ENCODE measurements at regions not wholly inside any gene's neighbourhood (a gene's known extent, or its start where the extent isn't known, plus 50 kb on each side); places are given as distances from the start of the nearest gene placed in this dataset.

- no peak overlapping the region for H3K18ac ChIP-seq (ENCODE audit: extremely low read depth, low read length)
- H3K4me1 ChIP-seq (replicated peaks in 1 of 4; ENCODE audit: control insufficient read depth in 3 of 4, insufficient read depth in 4 of 4, low read length in 3 of 4) = no peaks in the 10 kb centered on the region
- no peak overlapping the region for H3K4me3 ChIP-seq (ENCODE audit: extremely low read depth in 1 of 4, insufficient read depth in 2 of 4, low read depth in 3 of 4, low read length in 4 of 4)
- no peak overlapping the region for H4K8ac ChIP-seq (ENCODE audit: extremely low read depth, insufficient read depth, low read length)
- no peak for FAIRE-seq
- no peak overlapping the region for H4K5ac ChIP-seq (ENCODE audit: insufficient read length, low read depth, low read length)
- H2BK20ac ChIP-seq (ENCODE audit: low read length) = no peak overlapping the region
- H3K4ac ChIP-seq (replicated peaks; ENCODE audit: insufficient read length, low read depth, low read length) = no peak overlapping the region
- H3K36me3 ChIP-seq (ENCODE audit: control insufficient read depth in 2 of 4, insufficient read depth in 4 of 4, low read length in 3 of 4) = peaks cover 0 to 12% (median under 1%) of the 10 kb centered on the region in 4 experiments; a peak in 2 of 8 replicates
- WGBS, 2 experiments (ENCODE audit: extremely low coverage in 1 of 2, insufficient coverage in 1 of 2, insufficient read length in 1 of 2, insufficient replicate concordance in 2 of 2, low coverage in 1 of 2, low lambda C conversion rate in 2 of 2, missing lambda C conversion rate in 1 of 2) = 100% methylated on average over 7 of the region's 7 CpGs; no CpG with 5 or more reads in 1 of the 2 experiments
- no peak overlapping the region for H2AK5ac ChIP-seq (ENCODE audit: low read depth, low read length)
- H3K27ac ChIP-seq (ENCODE audit: low read depth, low read length) = no peak overlapping the region
- no peak overlapping the region for H3K9ac ChIP-seq (replicated peaks in 1 of 4; ENCODE audit: extremely low read depth in 1 of 4, low read depth in 3 of 4, low read length in 3 of 4)
- ChIA-PET POLR2A (ENCODE audit: partially characterized antibody) (interaction anchor here (2.0 kb wide), 1 partner anchor 10 kb away, joined by 4 read pairs; no protein-coding TSS in a partner anchor), CTCF (ENCODE audit: partially characterized antibody) (interaction anchor here (1.6 kb wide), 1 partner anchor 11 kb away, joined by 4 read pairs; no protein-coding TSS in a partner anchor)
- no peaks in the 10 kb centered on the region for H4K20me1 ChIP-seq (replicated peaks in 1 of 2; ENCODE audit: control insufficient read depth in 1 of 2, insufficient read depth in 2 of 2, low read length in 2 of 2)
- DNase-seq (ENCODE audit: low read depth in 1 of 2, low spot score in 2 of 2) = no peak
- no peaks in the 10 kb centered on the region; a peak in 1 of 7 replicates for H3K27me3 ChIP-seq (replicated peaks in 1 of 4; ENCODE audit: control insufficient read depth in 3 of 4, extremely low read depth in 1 of 4, insufficient read depth in 3 of 4, low read length in 3 of 4)
- H2BK120ac ChIP-seq (replicated peaks; ENCODE audit: low read depth, low read length) = no peak overlapping the region
- no peaks in the 10 kb centered on the region for H3K23me2 ChIP-seq (ENCODE audit: low read depth, low read length)
- no peak overlapping the region for H3K4me2 ChIP-seq (ENCODE audit: insufficient read depth in 1 of 2, low read depth in 2 of 2, low read length in 2 of 2)
- no peak overlapping the region for H3K23ac ChIP-seq (ENCODE audit: insufficient read length)
- no peak overlapping the region for H4K91ac ChIP-seq (replicated peaks; ENCODE audit: insufficient read length, low read length)
- H2BK15ac ChIP-seq (ENCODE audit: low read length) = no peak overlapping the region
- no peaks in the 10 kb centered on the region for H3K79me2 ChIP-seq (ENCODE audit: control insufficient read depth in 1 of 2, insufficient read depth in 2 of 2, low read length in 2 of 2)
- no peak overlapping the region for H3K56ac ChIP-seq (replicated peaks; ENCODE audit: insufficient read length, low read depth, low read length)
- H2BK12ac ChIP-seq (ENCODE audit: low read depth, low read length) = no peak overlapping the region
- peaks cover 13 to 14% of the 10 kb centered on the region in 2 experiments for H3K9me3 ChIP-seq (ENCODE audit: insufficient read depth in 2 of 2, low read depth in 1 of 2, low read length in 1 of 2)
- no peak overlapping the region for H2BK5ac ChIP-seq (ENCODE audit: low read depth, low read length)
- no peak overlapping the region for H2AFZ ChIP-seq (ENCODE audit: low read length)
- H3K14ac ChIP-seq (ENCODE audit: insufficient read length) = no peak overlapping the region
- H3K79me1 ChIP-seq (ENCODE audit: low read depth, low read length) = no peaks in the 10 kb centered on the region
- TF ChIP-seq NANOG (IDR thresholded peaks at IDR 0.05; ENCODE audit: insufficient read depth, low read depth, low read length, poor library complexity, severe bottlenecking) (no peak), GTF2F1 (IDR thresholded peaks at IDR 0.05; ENCODE audit: borderline replicate concordance, low read depth, low read length) (no peak), POLR2A (IDR thresholded peaks at IDR 0.05; ENCODE audit: control extremely low read depth in 1 of 2, low read depth in 2 of 2, low read length in 2 of 2) (no peak), RBBP5 (IDR thresholded peaks at IDR 0.05; ENCODE audit: borderline replicate concordance, low read depth, low read length) (no peak), ATF3 (IDR thresholded peaks at IDR 0.05; ENCODE audit: insufficient read depth, low read depth, low read length) (no peak), FOSL1 (IDR thresholded peaks at IDR 0.05; ENCODE audit: insufficient read depth, low read depth, low read length) (no peak), KDM5A (IDR thresholded peaks at IDR 0.05; ENCODE audit: low read length) (no peak), YY1 (IDR thresholded peaks at IDR 0.05; ENCODE audit: low read depth, low read length) (no peak), TEAD4 (IDR thresholded peaks at IDR 0.05; ENCODE audit: low read depth, low read length) (no peak), SP1 (IDR thresholded peaks at IDR 0.05; ENCODE audit: low read depth, low read length) (no peak), ZNF274 (IDR thresholded peaks at IDR 0.05; ENCODE audit: borderline replicate concordance, extremely low read depth, low read length) (no peak), TAF1 (IDR thresholded peaks at IDR 0.05; ENCODE audit: low read depth, low read length) (no peak), EP300 (IDR thresholded peaks at IDR 0.05; ENCODE audit: borderline replicate concordance in 1 of 2, low read depth in 2 of 2, low read length in 2 of 2) (no peak), PHF8 (conservative IDR thresholded peaks at IDR 0.05; ENCODE audit: low read depth, low read length) (no peak)
These were observed 428.9 kb downstream of the SIPA1L2 start for GRCh38 chr1:232201024-232201423.

Measured in H1 (cell line).